ENCODE measurements at regions not wholly inside any gene's neighbourhood (a gene's known extent, or its start where the extent isn't known, plus 50 kb on each side); places are given as distances from the start of the nearest gene placed in this dataset.

- Histone ChIP-seq H3K9me3 (no peaks in the 10 kb centered on the region), H3K9me2 (no peaks in the 10 kb centered on the region), H3K27ac (ENCODE audit: low read depth in 2 of 2, low read length in 1 of 2) (no peak overlapping the region), H3K9ac (no peak overlapping the region), H4K20me1 (ENCODE audit: insufficient read depth) (no peaks in the 10 kb centered on the region), H3F3A (replicated peaks; ENCODE audit: insufficient read depth) (no peaks in the 10 kb centered on the region), H3K4me2 (no peak overlapping the region), H2AFZ (ENCODE audit: low read depth) (no peak overlapping the region), H3K4me1 (ENCODE audit: control insufficient read depth in 1 of 2, insufficient read depth in 2 of 2, low read depth in 1 of 2, low read length in 1 of 2) (no peaks in the 10 kb centered on the region), H3K79me2 (ENCODE audit: insufficient read depth) (no peaks in the 10 kb centered on the region), H3K4me3 (ENCODE audit: low read depth in 2 of 2, low read length in 1 of 2) (no peak overlapping the region), H3K27me3 (ENCODE audit: insufficient read depth) (no peaks in the 10 kb centered on the region), H3K36me3 (replicated peaks in 1 of 2; ENCODE audit: control insufficient read depth in 1 of 2, insufficient read depth in 2 of 2, low read length in 1 of 2) (no peaks in the 10 kb centered on the region)
- WGBS (ENCODE audit: low lambda C conversion rate) = 38% methylated on average over 1 of the region's 1 CpG
- no peak for DNase-seq
- TF ChIP-seq RCOR1 (IDR thresholded peaks at IDR 0.05; ENCODE audit: low read length) (no peak), CHD2 (IDR thresholded peaks at IDR 0.05; ENCODE audit: low read length, partially characterized antibody) (no peak), NFIC (IDR thresholded peaks at IDR 0.05; ENCODE audit: borderline replicate concordance) (no peak), EP300 (IDR thresholded peaks at IDR 0.05; ENCODE audit: borderline replicate concordance in 1 of 2, low read depth in 1 of 2, low read length in 1 of 2) (no peak), FOXJ3 (CRISPR knock-in tag; IDR thresholded peaks at IDR 0.05) (no peak), IRF3 (IDR thresholded peaks at IDR 0.05; ENCODE audit: low read depth, low read length) (no peak)
- ChIA-PET POLR2A (no interaction called here), CTCF (no interaction called here)
Measured at GRCh38 chr2:164234074-164234473, 387.2 kb downstream of the GRB14 start.

GRCh38 chr2:164224007-164224406 lies 397.3 kb downstream of the GRB14 start:
- no peaks in the 10 kb centered on the region for H3K9me2 ChIP-seq
- H3K79me2 ChIP-seq (ENCODE audit: insufficient read depth) = no peaks in the 10 kb centered on the region
- H3K27ac ChIP-seq (ENCODE audit: low read depth in 2 of 2, low read length in 1 of 2) = no peak overlapping the region
- H3K9me3 ChIP-seq = no peaks in the 10 kb centered on the region
- H2AFZ ChIP-seq (ENCODE audit: low read depth) = no peak overlapping the region
- no peaks in the 10 kb centered on the region for H3F3A ChIP-seq (replicated peaks; ENCODE audit: insufficient read depth)
- no peak overlapping the region for H3K9ac ChIP-seq
- no peak overlapping the region for H3K4me2 ChIP-seq
- POLR2A ChIA-PET = no interaction called here
- no peaks in the 10 kb centered on the region for H4K20me1 ChIP-seq (ENCODE audit: insufficient read depth)
- H3K4me3 ChIP-seq (ENCODE audit: low read depth in 2 of 2, low read length in 1 of 2) = no peak overlapping the region
- no peaks in the 10 kb centered on the region for H3K36me3 ChIP-seq (replicated peaks in 1 of 2; ENCODE audit: control insufficient read depth in 1 of 2, insufficient read depth in 2 of 2, low read length in 1 of 2)
- DNase-seq = no peak
- H3K27me3 ChIP-seq (ENCODE audit: insufficient read depth) = no peaks in the 10 kb centered on the region
- CTCF ChIA-PET = no interaction called here
- H3K4me1 ChIP-seq (ENCODE audit: control insufficient read depth in 1 of 2, insufficient read depth in 2 of 2, low read depth in 1 of 2, low read length in 1 of 2) = no peaks in the 10 kb centered on the region
- TF ChIP-seq REST (IDR thresholded peaks at IDR 0.05; ENCODE audit: low read depth, low read length) = no peak
- TF ChIP-seq RCOR1 (IDR thresholded peaks at IDR 0.05; ENCODE audit: low read length) = no peak
- TF ChIP-seq RAD21 (IDR thresholded peaks at IDR 0.05; ENCODE audit: low read length) = no peak
- no peak for TF ChIP-seq EZH2phosphoT487 (IDR thresholded peaks at IDR 0.05; ENCODE audit: borderline replicate concordance, low read depth)
- TF ChIP-seq POLR2AphosphoS5 (IDR thresholded peaks at IDR 0.05; ENCODE audit: low read depth, low read length) = no peak
- no peak for TF ChIP-seq FOXM1 (IDR thresholded peaks at IDR 0.05; ENCODE audit: low read depth)
- TF ChIP-seq YY1 (IDR thresholded peaks at IDR 0.05; ENCODE audit: low read depth) = no peak
- TF ChIP-seq TCF12 (IDR thresholded peaks at IDR 0.05) = no peak
- TF ChIP-seq IRF3 (IDR thresholded peaks at IDR 0.05; ENCODE audit: low read depth, low read length) = no peak
- TF ChIP-seq ELF1 (IDR thresholded peaks at IDR 0.05) = no peak
- TF ChIP-seq GABPA (IDR thresholded peaks at IDR 0.05; ENCODE audit: low read depth) = no peak
- TF ChIP-seq, protein P1, sequence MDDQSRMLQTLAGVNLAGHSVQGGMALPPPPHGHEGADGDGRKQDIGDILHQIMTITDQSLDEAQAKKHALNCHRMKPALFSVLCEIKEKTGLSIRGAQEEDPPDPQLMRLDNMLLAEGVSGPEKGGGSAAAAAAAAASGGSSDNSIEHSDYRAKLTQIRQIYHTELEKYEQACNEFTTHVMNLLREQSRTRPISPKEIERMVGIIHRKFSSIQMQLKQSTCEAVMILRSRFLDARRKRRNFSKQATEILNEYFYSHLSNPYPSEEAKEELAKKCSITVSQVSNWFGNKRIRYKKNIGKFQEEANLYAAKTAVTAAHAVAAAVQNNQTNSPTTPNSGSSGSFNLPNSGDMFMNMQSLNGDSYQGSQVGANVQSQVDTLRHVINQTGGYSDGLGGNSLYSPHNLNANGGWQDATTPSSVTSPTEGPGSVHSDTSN (IDR thresholded peaks at IDR 0.05) = no peak
- TF ChIP-seq RXRA (IDR thresholded peaks at IDR 0.05; ENCODE audit: borderline replicate concordance, low read depth) = no peak
- TF ChIP-seq, protein P2, sequence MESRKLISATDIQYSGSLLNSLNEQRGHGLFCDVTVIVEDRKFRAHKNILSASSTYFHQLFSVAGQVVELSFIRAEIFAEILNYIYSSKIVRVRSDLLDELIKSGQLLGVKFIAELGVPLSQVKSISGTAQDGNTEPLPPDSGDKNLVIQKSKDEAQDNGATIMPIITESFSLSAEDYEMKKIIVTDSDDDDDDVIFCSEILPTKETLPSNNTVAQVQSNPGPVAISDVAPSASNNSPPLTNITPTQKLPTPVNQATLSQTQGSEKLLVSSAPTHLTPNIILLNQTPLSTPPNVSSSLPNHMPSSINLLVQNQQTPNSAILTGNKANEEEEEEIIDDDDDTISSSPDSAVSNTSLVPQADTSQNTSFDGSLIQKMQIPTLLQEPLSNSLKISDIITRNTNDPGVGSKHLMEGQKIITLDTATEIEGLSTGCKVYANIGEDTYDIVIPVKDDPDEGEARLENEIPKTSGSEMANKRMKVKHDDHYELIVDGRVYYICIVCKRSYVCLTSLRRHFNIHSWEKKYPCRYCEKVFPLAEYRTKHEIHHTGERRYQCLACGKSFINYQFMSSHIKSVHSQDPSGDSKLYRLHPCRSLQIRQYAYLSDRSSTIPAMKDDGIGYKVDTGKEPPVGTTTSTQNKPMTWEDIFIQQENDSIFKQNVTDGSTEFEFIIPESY (IDR thresholded peaks at IDR 0.05; ENCODE audit: borderline replicate concordance, low read depth) = no peak
- no peak for TF ChIP-seq TEAD4 (IDR thresholded peaks at IDR 0.05; ENCODE audit: borderline replicate concordance, insufficient read depth)
- TF ChIP-seq USF2 (IDR thresholded peaks at IDR 0.05; ENCODE audit: borderline replicate concordance, low read depth, low read length) = no peak

Data from SK-N-SH (cell line).